Choroid plexus epithelial cell (primary cell): ENCODE measurements at regions not wholly inside any gene's neighbourhood (a gene's known extent, or its start where the extent isn't known, plus 50 kb on each side); places are given as distances from the start of the nearest gene placed in this dataset.

ENCODE experiments used
- DNase-seq: peaks from one replicate; pipeline ENCODE4 v3.0.0-alpha.2; 2010; ENCODE audit warnings: low read depth
- H3K4me3 ChIP-seq: 2 replicates; pipeline ENCODE4 v1.5.1; 2011; ENCODE audit warnings: low read depth, mild to moderate bottlenecking, control low read depth, low read length, moderate library complexity
- CTCF ChIP-seq: conservative IDR thresholded peaks from 2 replicates; pipeline ENCODE4 v1.5.1; 2011; ENCODE audit warnings: low read depth, mild to moderate bottlenecking, control low read depth, inconsistent platforms, low read length, moderate library complexity

DNA sequence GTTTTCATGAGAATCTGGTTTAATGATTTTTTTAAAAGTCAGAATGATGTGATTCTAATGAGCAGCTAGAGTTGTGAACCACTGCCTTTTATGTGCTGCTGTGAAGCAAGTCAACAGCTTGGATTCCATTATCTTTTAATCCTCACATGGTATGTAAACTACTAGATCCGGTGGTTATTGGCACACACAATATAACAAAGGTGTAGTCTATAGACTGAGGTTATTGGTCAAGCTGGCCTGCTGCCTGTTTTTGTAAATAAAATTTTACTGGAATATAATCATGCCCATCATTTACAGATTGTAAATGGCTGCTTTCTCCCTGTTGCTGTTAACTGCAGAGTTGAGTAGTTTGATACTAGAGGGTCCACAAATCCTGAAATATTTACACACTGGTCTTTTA, 103.1 kb downstream of the OTOL1 start:
- H3K4me3 ChIP-seq = no peak overlapping the region
- no peak for DNase-seq
- no peak for TF ChIP-seq CTCF

GRCh38 chr3:161600173-161600572, 103.6 kb downstream of the OTOL1 start:
- DNase-seq = no peak
- no peak for TF ChIP-seq CTCF
- H3K4me3 ChIP-seq = no peak overlapping the region

DNA sequence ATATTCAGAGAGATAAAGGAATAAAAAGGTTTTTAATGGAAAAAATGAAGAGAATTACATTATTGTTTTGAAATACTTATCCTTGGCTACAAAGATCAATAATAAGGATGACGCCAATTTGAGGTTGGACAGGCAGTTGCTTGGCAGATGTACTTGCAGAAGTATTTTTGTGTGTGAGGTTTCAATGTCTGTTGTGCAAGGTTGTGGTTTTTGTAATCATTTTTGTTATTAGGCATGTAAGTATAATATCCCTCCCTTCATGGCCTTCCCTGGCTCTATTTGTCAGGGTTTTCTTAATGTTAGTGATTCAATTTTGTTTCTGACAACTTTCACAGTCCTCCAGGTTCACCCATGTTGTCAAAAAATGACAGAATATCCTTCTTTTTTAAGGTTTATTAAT, 105.9 kb downstream of the OTOL1 start:
- no peak for DNase-seq
- no peak for TF ChIP-seq CTCF
- H3K4me3 ChIP-seq = no peak overlapping the region

- DNase-seq = no peak
- no peak for TF ChIP-seq CTCF
- H3K4me3 ChIP-seq = no peak overlapping the region
These were observed 106.3 kb downstream of the OTOL1 start for GRCh38 chr3:161602918-161603317.

GRCh38 chr3:161607056-161607455, 110.4 kb downstream of the OTOL1 start:
- no peak overlapping the region for H3K4me3 ChIP-seq
- no peak for DNase-seq
- no peak for TF ChIP-seq CTCF

GRCh38 chr3:161619351-161619750, 122.7 kb downstream of the OTOL1 start:
- no peak for DNase-seq
- no peak overlapping the region for H3K4me3 ChIP-seq
- TF ChIP-seq CTCF = no peak

DNA sequence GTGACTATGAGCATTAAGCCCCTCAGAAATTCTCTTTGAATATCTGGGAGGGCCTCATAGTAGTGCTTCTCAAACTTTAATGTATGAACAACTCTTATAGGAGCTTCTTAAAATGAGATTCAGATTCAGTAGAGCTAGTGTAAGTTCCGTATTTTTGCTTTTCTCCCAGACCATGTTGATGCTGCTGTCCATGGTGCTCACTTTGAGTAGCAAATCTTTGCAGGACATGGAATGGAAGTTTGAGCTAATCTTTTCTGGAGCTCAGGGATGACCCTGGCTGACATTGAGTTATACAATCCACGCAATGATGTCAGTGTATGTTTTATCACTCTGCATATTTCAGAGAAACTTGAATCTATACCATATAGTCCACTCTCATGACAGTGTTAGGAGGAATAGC, 134.2 kb downstream of the OTOL1 start:
- TF ChIP-seq CTCF = no peak
- no peak overlapping the region for H3K4me3 ChIP-seq
- DNase-seq = peak; percentile 2
